Neural progenitor cell (in vitro differentiated cells): ENCODE measurements at regions not wholly inside any gene's neighbourhood (a gene's known extent, or its start where the extent isn't known, plus 50 kb on each side); places are given as distances from the start of the nearest gene placed in this dataset.

ENCODE experiments used
- DNase-seq: peaks from one replicate; pipeline ENCODE4 v3.0.0-alpha.2; 2016; ENCODE audit warnings: low spot score
- H2AFZ ChIP-seq: fragments of 200-600 bp; sonication (generic); replicated peaks from 2 replicates; pipeline ENCODE4 v1.6.1; 2016; ENCODE audit warnings: antibody characterized with exemption
- H3F3A ChIP-seq: fragments of 200-600 bp; sonication (generic); 2 replicates; pipeline ENCODE4 v1.6.1; 2016; ENCODE audit warnings: antibody characterized with exemption, low read depth
- H3K27ac ChIP-seq: fragments of 200-600 bp; sonication (generic); 2 replicates; pipeline ENCODE4 v1.5.1; 2016; ENCODE audit warnings: mild to moderate bottlenecking
- H3K27me3 ChIP-seq: fragments of 200-600 bp; sonication (generic); 2 replicates; pipeline ENCODE4 v1.6.1; 2016; ENCODE audit warnings: mild to moderate bottlenecking, moderate library complexity
- H3K36me3 ChIP-seq: fragments of 200-600 bp; sonication (generic); 2 replicates; pipeline ENCODE4 v1.5.1; 2016
- H3K4me1 ChIP-seq: fragments of 200-600 bp; sonication (generic); 2 replicates; pipeline ENCODE4 v1.6.1; 2016; ENCODE audit warnings: mixed run types
- H3K4me2 ChIP-seq: fragments of 200-600 bp; sonication (generic); 2 replicates; pipeline ENCODE4 v1.6.1; 2016
- H3K4me3 ChIP-seq: fragments of 200-600 bp; sonication (generic); 2 replicates; pipeline ENCODE4 v1.5.1; 2016
- H3K79me2 ChIP-seq: fragments of 200-600 bp; sonication (generic); 2 replicates; pipeline ENCODE4 v1.6.1; 2016; ENCODE audit warnings: low read depth
- H3K9ac ChIP-seq: fragments of 200-600 bp; sonication (generic); 2 replicates; pipeline ENCODE4 v1.6.1; 2016
- H3K9me3 ChIP-seq: fragments of 200-600 bp; sonication (generic); 2 replicates; pipeline ENCODE4 v1.5.1; 2016; ENCODE audit warnings: low read depth
- H4K20me1 ChIP-seq: fragments of 200-600 bp; sonication (generic); 2 replicates; pipeline ENCODE4 v1.6.1; 2016; ENCODE audit warnings: low read depth
- H3K27ac Mint-ChIP-seq: 3 replicates; pipeline ENCODE4 v1.8.0; 2021; ENCODE audit warnings: mixed read lengths
- H3K27me3 Mint-ChIP-seq: 2 replicates; pipeline ENCODE4 v1.8.0; 2022; ENCODE audit warnings: low read depth, mild to moderate bottlenecking, inconsistent platforms, moderate library complexity, mixed read lengths; ENCODE audit not compliant: insufficient read depth
- H3K36me3 Mint-ChIP-seq: 3 replicates; pipeline ENCODE4 v1.8.0; 2021; ENCODE audit warnings: mixed read lengths
- H3K4me1 Mint-ChIP-seq: 3 replicates; pipeline ENCODE4 v1.8.0; 2021; ENCODE audit warnings: mixed read lengths
- H3K4me3 Mint-ChIP-seq: 3 replicates; pipeline ENCODE4 v1.8.0; 2021; ENCODE audit warnings: mild to moderate bottlenecking, moderate library complexity, mixed read lengths
- H3K9me3 Mint-ChIP-seq: 3 replicates; pipeline ENCODE4 v1.8.0; 2020; ENCODE audit warnings: mixed read lengths
- CTCF ChIP-seq: fragments of 200-600 bp; sonication (generic); IDR thresholded peaks from 2 replicates; pipeline ENCODE4 v1.5.1; 2017; ENCODE audit warnings: antibody characterized with exemption, mild to moderate bottlenecking
- EZH2 ChIP-seq: fragments of 200-600 bp; sonication (generic); IDR thresholded peaks from 2 replicates; pipeline ENCODE4 v1.6.1; 2017; ENCODE audit warnings: antibody characterized with exemption, mild to moderate bottlenecking, moderate library complexity
- EZH2phosphoT487 ChIP-seq: fragments of 200-600 bp; sonication (generic); IDR thresholded peaks from 2 replicates; pipeline ENCODE4 v1.6.1; 2017; ENCODE audit warnings: antibody characterized with exemption

- Histone ChIP-seq H3K27me3 (no peaks in the 10 kb centered on the region), H3K36me3 (no peaks in the 10 kb centered on the region), H3K9ac (no peak overlapping the region), H2AFZ (no peak overlapping the region), H3K27ac (no peak overlapping the region), H3K4me2 (no peak overlapping the region), H3K4me3 (no peak overlapping the region), H3K4me1 (peaks cover 15% of the 10 kb centered on the region), H3K9me3 (no peaks in the 10 kb centered on the region), H4K20me1 (no peaks in the 10 kb centered on the region), H3F3A (no peaks in the 10 kb centered on the region), H3K79me2 (no peaks in the 10 kb centered on the region)
- no peak overlapping the region for H3K4me3 Mint-ChIP-seq
- H3K4me1 Mint-ChIP-seq, result peaks cover 25% of the 10 kb centered on the region
- H3K27ac Mint-ChIP-seq, result no peak overlapping the region
- peaks cover 63% of the 10 kb centered on the region for H3K36me3 Mint-ChIP-seq
- peaks cover 16% of the 10 kb centered on the region for H3K27me3 Mint-ChIP-seq
- H3K9me3 Mint-ChIP-seq, result peaks cover 11% of the 10 kb centered on the region
- DNase-seq, result peak; percentile 22
- TF ChIP-seq EZH2 (no peak), CTCF (peak; percentile 21)
Measured at GRCh38 chr13:99830931-99831330, 140.6 kb downstream of the ZIC5 start.

GRCh38 chr13:99829593-99830239 lies 141.9 kb downstream of the ZIC5 start:
- TF ChIP-seq EZH2phosphoT487, result no peak
- no peak for TF ChIP-seq CTCF
- TF ChIP-seq EZH2, result no peak
- Mint-ChIP-seq H3K9me3 (peaks cover 22% of the 10 kb centered on the region), H3K4me1 (peaks cover 13% of the 10 kb centered on the region), H3K36me3 (peaks cover 66% of the 10 kb centered on the region), H3K27me3 (peaks cover 7% of the 10 kb centered on the region), H3K4me3 (no peak overlapping the region), H3K27ac (no peak overlapping the region)
- Histone ChIP-seq H4K20me1 (no peaks in the 10 kb centered on the region), H3K36me3 (no peaks in the 10 kb centered on the region), H3K27ac (no peak overlapping the region), H3K9ac (no peak overlapping the region), H2AFZ (no peak overlapping the region), H3K27me3 (no peaks in the 10 kb centered on the region), H3K4me2 (no peak overlapping the region), H3K9me3 (no peaks in the 10 kb centered on the region), H3K79me2 (no peaks in the 10 kb centered on the region), H3K4me3 (no peak overlapping the region), H3F3A (no peaks in the 10 kb centered on the region), H3K4me1 (peaks cover 5% of the 10 kb centered on the region)
- no peak for DNase-seq

- Histone ChIP-seq H3K9me3 (no peaks in the 10 kb centered on the region), H3K27ac (no peak overlapping the region), H3K27me3 (no peaks in the 10 kb centered on the region), H3K9ac (no peak overlapping the region), H3K4me2 (no peak overlapping the region), H3K4me3 (no peak overlapping the region), H3K4me1 (peaks cover 7% of the 10 kb centered on the region), H3F3A (no peaks in the 10 kb centered on the region), H2AFZ (no peak overlapping the region), H3K36me3 (no peaks in the 10 kb centered on the region), H4K20me1 (no peaks in the 10 kb centered on the region), H3K79me2 (no peaks in the 10 kb centered on the region)
- Mint-ChIP-seq H3K27me3 (peaks cover 4% of the 10 kb centered on the region), H3K4me1 (peaks cover 10% of the 10 kb centered on the region), H3K36me3 (peaks cover 69% of the 10 kb centered on the region), H3K27ac (no peak overlapping the region), H3K9me3 (peaks cover 26% of the 10 kb centered on the region), H3K4me3 (no peak overlapping the region)
- TF ChIP-seq EZH2, result no peak
- no peak for DNase-seq
Measured at GRCh38 chr13:99829161-99829560, 142.4 kb downstream of the ZIC5 start.

GRCh38 chr13:99828735-99829134 lies 142.8 kb downstream of the ZIC5 start:
- no peak overlapping the region for H3K4me2 ChIP-seq
- no peaks in the 10 kb centered on the region for H3F3A ChIP-seq
- no peak for DNase-seq
- no peaks in the 10 kb centered on the region for H3K36me3 ChIP-seq
- Mint-ChIP-seq H3K36me3 (peaks cover 70% of the 10 kb centered on the region), H3K4me3 (no peak overlapping the region), H3K27me3 (peaks cover 4% of the 10 kb centered on the region), H3K4me1 (peaks cover 10% of the 10 kb centered on the region), H3K27ac (no peak overlapping the region), H3K9me3 (peaks cover 27% of the 10 kb centered on the region)
- no peak overlapping the region for H2AFZ ChIP-seq
- no peak overlapping the region for H3K4me3 ChIP-seq
- TF ChIP-seq EZH2phosphoT487 (no peak), CTCF (no peak), EZH2 (no peak)
- H4K20me1 ChIP-seq, result no peaks in the 10 kb centered on the region
- H3K79me2 ChIP-seq, result no peaks in the 10 kb centered on the region
- H3K27ac ChIP-seq, result no peak overlapping the region
- no peaks in the 10 kb centered on the region for H3K9me3 ChIP-seq
- no peaks in the 10 kb centered on the region for H3K27me3 ChIP-seq
- H3K4me1 ChIP-seq, result peaks cover 11% of the 10 kb centered on the region
- H3K9ac ChIP-seq, result no peak overlapping the region
